ENCODE measurements at regions not wholly inside any gene's neighbourhood (a gene's known extent, or its start where the extent isn't known, plus 50 kb on each side); places are given as distances from the start of the nearest gene placed in this dataset.

DNA sequence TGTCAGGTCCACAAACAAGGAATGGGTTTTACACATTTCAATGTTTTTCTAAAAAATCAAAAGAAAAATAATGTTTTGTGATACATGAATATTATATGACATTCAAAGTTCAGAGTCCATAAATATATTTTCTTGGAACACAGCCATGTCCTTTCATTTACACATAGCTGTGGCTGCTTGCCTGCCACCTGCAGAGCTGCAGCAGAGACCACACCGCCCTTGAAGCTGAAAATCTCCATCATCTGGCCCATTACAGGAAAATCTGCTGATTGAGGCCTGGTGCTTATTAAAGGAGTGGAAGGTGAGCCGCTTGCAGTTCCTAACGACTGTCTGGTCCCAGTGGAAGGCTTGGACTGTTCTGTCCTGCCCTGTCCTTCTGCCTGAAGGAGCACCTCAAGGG, 232.6 kb upstream of the ADAMTS16 start:
- H3K27ac ChIP-seq, result no peak overlapping the region
- TF ChIP-seq POLR2A (IDR thresholded peaks at IDR 0.05), result no peak
- TF ChIP-seq, protein P1, sequence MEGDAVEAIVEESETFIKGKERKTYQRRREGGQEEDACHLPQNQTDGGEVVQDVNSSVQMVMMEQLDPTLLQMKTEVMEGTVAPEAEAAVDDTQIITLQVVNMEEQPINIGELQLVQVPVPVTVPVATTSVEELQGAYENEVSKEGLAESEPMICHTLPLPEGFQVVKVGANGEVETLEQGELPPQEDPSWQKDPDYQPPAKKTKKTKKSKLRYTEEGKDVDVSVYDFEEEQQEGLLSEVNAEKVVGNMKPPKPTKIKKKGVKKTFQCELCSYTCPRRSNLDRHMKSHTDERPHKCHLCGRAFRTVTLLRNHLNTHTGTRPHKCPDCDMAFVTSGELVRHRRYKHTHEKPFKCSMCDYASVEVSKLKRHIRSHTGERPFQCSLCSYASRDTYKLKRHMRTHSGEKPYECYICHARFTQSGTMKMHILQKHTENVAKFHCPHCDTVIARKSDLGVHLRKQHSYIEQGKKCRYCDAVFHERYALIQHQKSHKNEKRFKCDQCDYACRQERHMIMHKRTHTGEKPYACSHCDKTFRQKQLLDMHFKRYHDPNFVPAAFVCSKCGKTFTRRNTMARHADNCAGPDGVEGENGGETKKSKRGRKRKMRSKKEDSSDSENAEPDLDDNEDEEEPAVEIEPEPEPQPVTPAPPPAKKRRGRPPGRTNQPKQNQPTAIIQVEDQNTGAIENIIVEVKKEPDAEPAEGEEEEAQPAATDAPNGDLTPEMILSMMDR (IDR thresholded peaks at IDR 0.05), result no peak
- H3K27me3 ChIP-seq, result no peaks in the 10 kb centered on the region
- no peaks in the 10 kb centered on the region for H3K36me3 ChIP-seq
- intact Hi-C loops (cut with DNase I), result no loop called here
- no peak for ATAC-seq
- no peaks in the 10 kb centered on the region for H3K4me1 ChIP-seq
- H3K4me3 ChIP-seq, result no peak overlapping the region
- no peaks in the 10 kb centered on the region for H3K9me3 ChIP-seq
- 76% methylated on average over 2 of the region's 3 CpGs for WGBS (ENCODE audit: insufficient coverage, low coverage, low lambda C conversion rate, missing lambda C conversion rate)
- no peak for DNase-seq

DNA sequence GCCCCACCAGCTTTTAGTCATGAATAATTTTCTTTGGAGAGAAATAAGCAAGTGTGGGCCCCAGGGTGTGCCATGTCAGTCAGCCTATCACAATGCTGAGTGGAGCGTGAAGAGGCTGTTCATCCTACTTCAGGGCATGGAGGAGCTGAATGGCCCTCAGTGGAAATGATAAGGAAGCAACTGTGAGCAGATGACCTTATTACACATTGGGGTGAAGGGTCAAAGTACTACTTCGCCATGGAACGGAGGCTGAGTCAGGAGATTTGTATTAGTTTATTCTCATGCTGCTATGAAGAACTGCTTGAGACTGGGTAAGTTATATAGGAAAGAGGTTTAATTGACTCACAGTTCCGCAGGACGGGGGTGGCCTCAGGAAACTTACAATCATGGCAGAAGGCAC, 231.0 kb upstream of the ADAMTS16 start:
- TF ChIP-seq POLR2A (IDR thresholded peaks at IDR 0.05), result no peak
- TF ChIP-seq, protein P1 (IDR thresholded peaks at IDR 0.05), result no peak
- intact Hi-C loops (cut with DNase I), result no loop called here

DNA sequence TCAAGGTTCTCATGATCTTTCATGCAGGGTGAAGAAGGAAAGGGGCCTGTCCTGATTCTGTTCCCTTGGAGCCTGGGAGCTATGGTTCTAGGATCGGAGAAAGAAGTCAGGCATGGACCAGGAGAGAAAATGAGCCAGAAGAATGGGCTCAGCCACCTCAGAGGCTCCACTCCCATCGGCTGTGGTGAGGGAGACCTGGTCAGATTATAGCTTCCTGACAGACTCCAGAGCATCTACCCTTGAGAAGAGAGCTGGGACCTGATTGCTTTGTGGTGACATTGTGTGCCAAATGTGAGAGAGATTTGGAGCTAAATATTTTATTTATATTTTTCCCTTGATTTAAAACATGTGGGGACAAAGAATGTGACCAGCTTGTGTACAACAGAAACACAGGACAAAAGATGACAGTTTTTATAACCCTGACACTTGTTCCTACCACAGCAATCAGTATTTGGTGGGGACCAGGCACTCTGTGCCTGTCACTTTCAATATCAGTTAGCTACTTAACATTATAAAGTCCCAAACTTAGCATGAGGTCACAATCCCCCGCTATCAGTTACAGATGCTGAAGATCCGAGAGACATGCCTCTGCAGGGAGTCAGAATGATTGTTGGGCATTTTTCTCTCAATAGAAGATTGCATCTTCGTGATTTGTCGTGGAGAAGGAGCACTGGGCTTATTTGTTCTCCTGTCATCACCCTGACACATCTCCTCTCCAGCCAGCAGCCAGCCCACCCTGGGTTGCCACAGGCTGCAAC, 228.3 kb upstream of the ADAMTS16 start:
- TF ChIP-seq, protein P1 (IDR thresholded peaks at IDR 0.05), result no peak
- TF ChIP-seq POLR2A (IDR thresholded peaks at IDR 0.05), result no peak
- H3K27me3 ChIP-seq, result no peaks in the 10 kb centered on the region
- no peak overlapping the region for H3K4me3 ChIP-seq
- no peaks in the 10 kb centered on the region for H3K36me3 ChIP-seq
- no peaks in the 10 kb centered on the region for H3K9me3 ChIP-seq
- WGBS (ENCODE audit: insufficient coverage, low coverage, low lambda C conversion rate, missing lambda C conversion rate), result 70% methylated on average over 3 of the region's 6 CpGs
- H3K4me1 ChIP-seq, result no peaks in the 10 kb centered on the region
- DNase-seq, result no peak
- ATAC-seq, result no peak
- intact Hi-C loops (cut with DNase I), result no loop called here
- no peak overlapping the region for H3K27ac ChIP-seq

More for the DNA sequence above, 231.0 kb upstream of the ADAMTS16 start:
- H3K4me1 ChIP-seq, result no peaks in the 10 kb centered on the region
- H3K9me3 ChIP-seq, result no peaks in the 10 kb centered on the region
- WGBS (ENCODE audit: insufficient coverage, low coverage, low lambda C conversion rate, missing lambda C conversion rate), result 48% methylated on average over 5 of the region's 5 CpGs
- no peak overlapping the region for H3K4me3 ChIP-seq
- H3K27ac ChIP-seq, result no peak overlapping the region
- ATAC-seq (no peak), DNase-seq (no peak)
- H3K27me3 ChIP-seq, result no peaks in the 10 kb centered on the region
- H3K36me3 ChIP-seq, result no peaks in the 10 kb centered on the region

DNA sequence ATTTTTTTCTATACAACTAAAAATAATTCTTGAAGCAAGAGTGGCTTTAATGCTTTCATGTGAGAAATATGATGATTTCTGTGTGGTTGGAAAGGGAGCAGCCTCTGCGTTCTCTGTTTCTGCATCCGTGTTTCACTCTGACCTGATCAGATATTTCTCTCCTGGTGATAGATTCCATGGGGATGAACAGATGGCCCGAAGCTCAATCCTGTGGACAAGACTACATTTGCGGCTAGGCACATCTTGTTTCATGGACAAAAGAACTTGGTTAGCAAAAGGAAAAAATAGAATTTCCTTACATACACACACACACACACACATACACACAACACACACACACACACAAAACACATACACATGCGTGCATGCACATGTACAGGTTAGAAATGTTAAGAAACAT, 218.2 kb upstream of the ADAMTS16 start:
- no peak for DNase-seq
- Histone ChIP-seq H3K36me3 (no peaks in the 10 kb centered on the region), H3K27ac (no peak overlapping the region), H3K9me3 (no peaks in the 10 kb centered on the region), H3K4me1 (no peaks in the 10 kb centered on the region), H3K27me3 (no peaks in the 10 kb centered on the region), H3K4me3 (no peak overlapping the region)
- no peak for ATAC-seq
- WGBS (ENCODE audit: insufficient coverage, low coverage, low lambda C conversion rate, missing lambda C conversion rate), result 37% methylated on average over 5 of the region's 5 CpGs
- no peak for TF ChIP-seq POLR2A (IDR thresholded peaks at IDR 0.05)
- TF ChIP-seq, protein P1 (IDR thresholded peaks at IDR 0.05), result no peak
- intact Hi-C loops (cut with DNase I), result no loop called here
